Pons (tissue), 1 donor: ENCODE measurements at regions not wholly inside any gene's neighbourhood (a gene's known extent, or its start where the extent isn't known, plus 50 kb on each side); places are given as distances from the start of the nearest gene placed in this dataset.

Source experiments
- DNase-seq: peaks from one replicate; pipeline ENCODE4 v3.0.0-alpha.2; 2016; ENCODE audit warnings: low spot score

- DNase-seq, result peak; percentile 32
These were observed 101.8 kb upstream of the MKLN1 start for GRCh38 chr7:131225619-131226513.

- no peak for DNase-seq
These were observed 101.2 kb upstream of the MKLN1 start for GRCh38 chr7:131226514-131226865.

- DNase-seq, result peak; percentile 71
These were observed 96.1 kb upstream of the MKLN1 start for GRCh38 chr7:131231381-131232220.

GRCh38 chr7:131232768-131233167 lies 94.9 kb upstream of the MKLN1 start:
- no peak for DNase-seq

GRCh38 chr7:131233193-131233592 lies 94.5 kb upstream of the MKLN1 start:
- no peak for DNase-seq

- peak; percentile 23 for DNase-seq
These were observed 92.8 kb upstream of the MKLN1 start for GRCh38 chr7:131234719-131235488.

- DNase-seq, result peak; percentile 53
These were observed 92.0 kb upstream of the MKLN1 start for GRCh38 chr7:131235489-131236317.

GRCh38 chr7:131236318-131236672 lies 91.4 kb upstream of the MKLN1 start:
- DNase-seq, result no peak

- DNase-seq, result no peak
These were observed 89.2 kb upstream of the MKLN1 start for GRCh38 chr7:131238347-131238931.

- no peak for DNase-seq
These were observed 86.3 kb upstream of the MKLN1 start for GRCh38 chr7:131241386-131241785.

- DNase-seq, result no peak
These were observed 85.5 kb upstream of the MKLN1 start for GRCh38 chr7:131242123-131242650.

GRCh38 chr7:131244259-131244852 lies 83.3 kb upstream of the MKLN1 start:
- DNase-seq, result no peak

GRCh38 chr7:131249003-131249402 lies 78.7 kb upstream of the MKLN1 start:
- DNase-seq, result peak; percentile 23

GRCh38 chr7:131249483-131249882 lies 78.2 kb upstream of the MKLN1 start:
- no peak for DNase-seq

GRCh38 chr7:131250331-131250730 lies 77.3 kb upstream of the MKLN1 start:
- no peak for DNase-seq

GRCh38 chr7:131251371-131251770 lies 76.3 kb upstream of the MKLN1 start:
- DNase-seq, result no peak

- no peak for DNase-seq
These were observed 74.7 kb upstream of the MKLN1 start for GRCh38 chr7:131252976-131253375.

GRCh38 chr7:131254211-131254610 lies 73.5 kb upstream of the MKLN1 start:
- no peak for DNase-seq

- no peak for DNase-seq
These were observed 72.4 kb upstream of the MKLN1 start for GRCh38 chr7:131255242-131255641.

- no peak for DNase-seq
These were observed 66.1 kb upstream of the MKLN1 start for GRCh38 chr7:131261476-131261994.
